ENCODE measurements at regions not wholly inside any gene's neighbourhood (a gene's known extent, or its start where the extent isn't known, plus 50 kb on each side); places are given as distances from the start of the nearest gene placed in this dataset.

DNA sequence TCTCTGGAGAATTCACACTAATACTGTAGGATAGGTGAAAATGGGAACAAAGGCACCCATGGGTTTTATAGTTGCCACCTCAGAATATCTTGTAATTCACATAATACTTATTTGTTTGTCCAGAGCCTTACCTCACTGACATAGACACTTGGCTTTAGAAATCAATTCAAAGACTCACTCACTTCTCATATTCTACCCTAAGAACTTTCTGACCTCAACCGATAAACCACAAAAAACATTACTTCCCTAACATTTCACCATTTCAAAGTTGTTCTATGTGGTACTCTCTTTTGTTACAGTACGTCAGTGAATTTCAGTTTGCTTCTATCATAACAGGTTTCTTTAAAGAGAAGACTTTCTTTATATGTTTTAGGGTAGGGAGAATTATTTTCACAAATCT is 359.3 kb downstream of the IGSF11 start:
- TF ChIP-seq, protein P1, sequence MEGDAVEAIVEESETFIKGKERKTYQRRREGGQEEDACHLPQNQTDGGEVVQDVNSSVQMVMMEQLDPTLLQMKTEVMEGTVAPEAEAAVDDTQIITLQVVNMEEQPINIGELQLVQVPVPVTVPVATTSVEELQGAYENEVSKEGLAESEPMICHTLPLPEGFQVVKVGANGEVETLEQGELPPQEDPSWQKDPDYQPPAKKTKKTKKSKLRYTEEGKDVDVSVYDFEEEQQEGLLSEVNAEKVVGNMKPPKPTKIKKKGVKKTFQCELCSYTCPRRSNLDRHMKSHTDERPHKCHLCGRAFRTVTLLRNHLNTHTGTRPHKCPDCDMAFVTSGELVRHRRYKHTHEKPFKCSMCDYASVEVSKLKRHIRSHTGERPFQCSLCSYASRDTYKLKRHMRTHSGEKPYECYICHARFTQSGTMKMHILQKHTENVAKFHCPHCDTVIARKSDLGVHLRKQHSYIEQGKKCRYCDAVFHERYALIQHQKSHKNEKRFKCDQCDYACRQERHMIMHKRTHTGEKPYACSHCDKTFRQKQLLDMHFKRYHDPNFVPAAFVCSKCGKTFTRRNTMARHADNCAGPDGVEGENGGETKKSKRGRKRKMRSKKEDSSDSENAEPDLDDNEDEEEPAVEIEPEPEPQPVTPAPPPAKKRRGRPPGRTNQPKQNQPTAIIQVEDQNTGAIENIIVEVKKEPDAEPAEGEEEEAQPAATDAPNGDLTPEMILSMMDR (IDR thresholded peaks at IDR 0.05; ENCODE audit: low read depth, low read length), result no peak
- TF ChIP-seq EZH2phosphoT487 (IDR thresholded peaks at IDR 0.05; ENCODE audit: low read depth), result no peak

All from OCI-LY3 (cell line).